HTR-8/SVneo (cell line): ENCODE measurements at regions not wholly inside any gene's neighbourhood (a gene's known extent, or its start where the extent isn't known, plus 50 kb on each side); places are given as distances from the start of the nearest gene placed in this dataset.
A peak's percentile ranks its signal among the peaks of the same experiment; 100 is the strongest.

ENCODE experiments used
- DNase-seq: peaks from one replicate; pipeline ENCODE4 v3.0.0; 2011; ENCODE audit warnings: low spot score, mixed read lengths; ENCODE audit not compliant: insufficient read length
- FAIRE-seq: peaks from 2 replicates; lab custom pipeline; 2011; peaks lifted over from hg19 to GRCh38; lab: Jason Lieb, UNC

GRCh38 chr12:74790931-74791330, 253.3 kb downstream of the ATXN7L3B start:
- FAIRE-seq (no peak), DNase-seq (no peak)

- DNase-seq (no peak), FAIRE-seq (no peak)
Measured at GRCh38 chr12:74791365-74791764, 253.7 kb downstream of the ATXN7L3B start.

- DNase-seq, result peak; percentile 19
- FAIRE-seq, result no peak
Measured at GRCh38 chr12:74794522-74794921, 256.9 kb downstream of the ATXN7L3B start.

- FAIRE-seq, result no peak
- no peak for DNase-seq
Measured at GRCh38 chr12:74801625-74802024, 264.0 kb downstream of the ATXN7L3B start.

GRCh38 chr12:74816398-74817175, 279.0 kb downstream of the ATXN7L3B start:
- FAIRE-seq, result no peak
- DNase-seq, result no peak

- no peak for FAIRE-seq
- DNase-seq, result no peak
Measured at GRCh38 chr12:74817499-74817898, 279.9 kb downstream of the ATXN7L3B start.

GRCh38 chr12:74818412-74818811, 280.8 kb downstream of the ATXN7L3B start:
- FAIRE-seq (no peak), DNase-seq (no peak)

- DNase-seq (no peak), FAIRE-seq (no peak)
Measured at GRCh38 chr12:74820324-74820723, 282.7 kb downstream of the ATXN7L3B start.

GRCh38 chr12:74836567-74836966, 298.9 kb downstream of the ATXN7L3B start:
- no peak for FAIRE-seq

GRCh38 chr12:74846116-74846515, 308.5 kb downstream of the ATXN7L3B start:
- DNase-seq (no peak), FAIRE-seq (no peak)

More at GRCh38 chr12:74836567-74836966, 298.9 kb downstream of the ATXN7L3B start:
- DNase-seq, result no peak

- DNase-seq (no peak), FAIRE-seq (no peak)
Measured at GRCh38 chr12:74847169-74847568, 309.5 kb downstream of the ATXN7L3B start.

- FAIRE-seq (no peak), DNase-seq (no peak)
Measured at GRCh38 chr12:74848006-74848405, 310.4 kb downstream of the ATXN7L3B start.

GRCh38 chr12:74849801-74850200, 312.2 kb downstream of the ATXN7L3B start:
- no peak for FAIRE-seq
- no peak for DNase-seq

- no peak for DNase-seq
- FAIRE-seq, result no peak
Measured at GRCh38 chr12:74871817-74872216, 334.2 kb downstream of the ATXN7L3B start.

- FAIRE-seq (no peak), DNase-seq (no peak)
Measured at GRCh38 chr12:74885775-74886174, 323.9 kb downstream of the KCNC2 start.

- FAIRE-seq, result no peak
Measured at GRCh38 chr12:74889073-74889472, 320.6 kb downstream of the KCNC2 start.

GRCh38 chr12:74889563-74890236, 319.9 kb downstream of the KCNC2 start:
- no peak for FAIRE-seq
- DNase-seq, result peak; percentile 17

More at GRCh38 chr12:74889073-74889472, 320.6 kb downstream of the KCNC2 start:
- no peak for DNase-seq

- no peak for FAIRE-seq
- peak; percentile 50 for DNase-seq
Measured at GRCh38 chr12:74890237-74890599, 319.4 kb downstream of the KCNC2 start.

GRCh38 chr12:74891083-74891668, 318.5 kb downstream of the KCNC2 start:
- FAIRE-seq (no peak), DNase-seq (no peak)

GRCh38 chr12:74892057-74892633, 317.5 kb downstream of the KCNC2 start:
- FAIRE-seq (no peak), DNase-seq (no peak)

GRCh38 chr12:74896186-74896585, 313.5 kb downstream of the KCNC2 start:
- FAIRE-seq, result no peak

More at GRCh38 chr12:74896186-74896585, 313.5 kb downstream of the KCNC2 start:
- no peak for DNase-seq
